Panc1 (cell line): ENCODE measurements at regions not wholly inside any gene's neighbourhood (a gene's known extent, or its start where the extent isn't known, plus 50 kb on each side); places are given as distances from the start of the nearest gene placed in this dataset.

Experiments used
- ATAC-seq: fragments of 200-7000 bp; cut with Tn5 transposase; 2 replicates; pipeline ENCODE4 v1.9.1; 2020; ENCODE audit warnings: mild to moderate bottlenecking, moderate library complexity
- BruUV-seq: library from RNA; stranded (reverse); fragments of 400-500 nt; replicated peaks from 2 replicates; lab custom pipeline; 2021; lab: Mats Ljungman, UMichigan
- CTCF ChIA-PET: fragments of 300-600 bp; sonication (Branson Sonifier 250); formaldehyde crosslinking; loops from one replicate; lab custom pipeline; 2022; ENCODE audit warnings: antibody characterized with exemption; lab: Charles Lee
- POLR2A ChIA-PET: fragments of 300-600 bp; sonication (Branson Sonifier 250); formaldehyde crosslinking; loops from one replicate; lab custom pipeline; 2022; ENCODE audit warnings: antibody characterized with exemption; lab: Charles Lee
- DNase-seq: peaks from one replicate; pipeline ENCODE4 v3.0.0-alpha.2; 2010; ENCODE audit warnings: low read depth, low spot score
- H3K27ac ChIP-seq: 2 replicates; pipeline ENCODE4 v1.5.1; 2011; ENCODE audit warnings: mild to moderate bottlenecking, low read length, inconsistent platforms
- H3K27me3 ChIP-seq: fragments of 200-500 bp; sonication (Bioruptor generic); 2 replicates; pipeline ENCODE4 v1.6.0; 2014; ENCODE audit warnings: low read length, inconsistent platforms; ENCODE audit not compliant: control insufficient read depth, insufficient read depth
- H3K36me3 ChIP-seq: fragments of 200-500 bp; sonication (Bioruptor generic); 2 replicates; pipeline ENCODE4 v1.5.1; 2014; ENCODE audit warnings: inconsistent platforms, mild to moderate bottlenecking, low read length, moderate library complexity; ENCODE audit not compliant: control insufficient read depth, insufficient read depth
- H3K4me1 ChIP-seq: 2 replicates; pipeline ENCODE4 v1.5.1; 2011; ENCODE audit warnings: inconsistent platforms, mild to moderate bottlenecking, low read length, moderate library complexity; ENCODE audit not compliant: control insufficient read depth, insufficient read depth
- H3K4me3 ChIP-seq, 2 experiments: 2 replicates each; pipeline ENCODE4 v1.5.1; 2011 to 2012; ENCODE audit warnings: low read depth in 2 of 2, low read length in 2 of 2, mild to moderate bottlenecking in 2 of 2, inconsistent platforms in 1 of 2, moderate library complexity in 1 of 2
- H3K9me3 ChIP-seq: fragments of 200-500 bp; sonication (Bioruptor generic); 2 replicates; pipeline ENCODE4 v1.5.1; 2014; ENCODE audit warnings: low read depth, mild to moderate bottlenecking, inconsistent platforms, low read length, moderate library complexity; ENCODE audit not compliant: control insufficient read depth, insufficient read depth
- POLR2AphosphoS5 ChIP-seq: IDR thresholded peaks from 2 replicates; pipeline ENCODE4 v1.6.1; 2012; ENCODE audit warnings: mild to moderate bottlenecking, low read depth, low read length, moderate library complexity
- SIN3A ChIP-seq: IDR thresholded peaks from 2 replicates; pipeline ENCODE4 v1.6.1; 2012; ENCODE audit warnings: low read depth, mild to moderate bottlenecking, low read length, moderate library complexity, borderline replicate concordance; ENCODE audit not compliant: insufficient read depth
- TCF7L2 ChIP-seq: IDR thresholded peaks from 2 replicates; pipeline ENCODE4 v1.6.1; 2011; ENCODE audit warnings: mild to moderate bottlenecking, low read depth, low read length, inconsistent platforms
- in situ Hi-C: cut with HindIII; loops from 2 replicates; pipeline ENCODE4 v1.10.0; 2016; ENCODE audit warnings: low sequenced_read_pairs, low pct_unique_long_range_greater_than_20kb
- intact Hi-C: fragments of 100-400 bp; cut with micrococcal nuclease; formaldehyde crosslinking; loops from one replicate; pipeline ENCODE4 v1.10.0; 2022; ENCODE audit not compliant: unreplicated experiment
- TF ChIP-seq, protein P1 (sequence below): fragments of 450-650 bp; IDR thresholded peaks from 2 replicates; pipeline ENCODE4 v1.5.1; 2017; ENCODE audit warnings: mild to moderate bottlenecking
- TF ChIP-seq, protein P2 (sequence below), 2 experiments: IDR thresholded peaks; 2 replicates each; pipeline ENCODE4 v1.6.1; 2011 to 2012; ENCODE audit warnings: low read depth in 2 of 2, control low read depth in 1 of 2, low read length in 1 of 2, mild to moderate bottlenecking in 1 of 2, moderate library complexity in 1 of 2; ENCODE audit not compliant: insufficient read depth in 1 of 2

DNA sequence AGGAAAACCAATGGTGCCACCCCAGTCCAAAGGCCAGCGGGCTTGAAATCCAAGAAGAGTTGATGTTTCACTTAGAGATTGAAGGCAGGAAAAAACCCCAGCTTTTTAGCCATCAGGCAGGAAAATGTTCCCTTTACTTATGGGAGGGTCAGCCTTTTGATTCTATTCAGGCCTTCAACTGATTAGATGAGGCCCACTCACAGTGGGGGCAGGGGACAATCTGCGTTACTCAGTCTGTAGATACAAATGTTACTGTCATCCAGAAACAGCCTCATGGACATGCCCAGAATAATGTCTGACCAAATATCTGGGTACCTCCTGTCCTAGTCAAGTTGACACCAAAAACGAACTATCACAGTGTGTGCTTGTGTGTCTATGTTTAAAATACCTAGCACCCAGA lies 121.2 kb upstream of the KCNQ5 start:
- Histone ChIP-seq H3K4me3 (no peak overlapping the region), H3K36me3 (no peaks in the 10 kb centered on the region), H3K27me3 (no peaks in the 10 kb centered on the region), H3K27ac (no peak overlapping the region), H3K9me3 (no peaks in the 10 kb centered on the region), H3K4me1 (no peaks in the 10 kb centered on the region)
- ChIA-PET POLR2A (no interaction called here), CTCF (no interaction called here)
- in situ Hi-C loops, result no loop called here
- DNase-seq (no peak), ATAC-seq (no peak)
- intact Hi-C loops, result no loop called here
- TF ChIP-seq POLR2AphosphoS5, result no peak
- TF ChIP-seq, protein P1, sequence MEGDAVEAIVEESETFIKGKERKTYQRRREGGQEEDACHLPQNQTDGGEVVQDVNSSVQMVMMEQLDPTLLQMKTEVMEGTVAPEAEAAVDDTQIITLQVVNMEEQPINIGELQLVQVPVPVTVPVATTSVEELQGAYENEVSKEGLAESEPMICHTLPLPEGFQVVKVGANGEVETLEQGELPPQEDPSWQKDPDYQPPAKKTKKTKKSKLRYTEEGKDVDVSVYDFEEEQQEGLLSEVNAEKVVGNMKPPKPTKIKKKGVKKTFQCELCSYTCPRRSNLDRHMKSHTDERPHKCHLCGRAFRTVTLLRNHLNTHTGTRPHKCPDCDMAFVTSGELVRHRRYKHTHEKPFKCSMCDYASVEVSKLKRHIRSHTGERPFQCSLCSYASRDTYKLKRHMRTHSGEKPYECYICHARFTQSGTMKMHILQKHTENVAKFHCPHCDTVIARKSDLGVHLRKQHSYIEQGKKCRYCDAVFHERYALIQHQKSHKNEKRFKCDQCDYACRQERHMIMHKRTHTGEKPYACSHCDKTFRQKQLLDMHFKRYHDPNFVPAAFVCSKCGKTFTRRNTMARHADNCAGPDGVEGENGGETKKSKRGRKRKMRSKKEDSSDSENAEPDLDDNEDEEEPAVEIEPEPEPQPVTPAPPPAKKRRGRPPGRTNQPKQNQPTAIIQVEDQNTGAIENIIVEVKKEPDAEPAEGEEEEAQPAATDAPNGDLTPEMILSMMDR, result 0 out of 2 replicates have a peak, but pooled peaks have one; percentile 10
- BruUV-seq, result no TSS peak

DNA sequence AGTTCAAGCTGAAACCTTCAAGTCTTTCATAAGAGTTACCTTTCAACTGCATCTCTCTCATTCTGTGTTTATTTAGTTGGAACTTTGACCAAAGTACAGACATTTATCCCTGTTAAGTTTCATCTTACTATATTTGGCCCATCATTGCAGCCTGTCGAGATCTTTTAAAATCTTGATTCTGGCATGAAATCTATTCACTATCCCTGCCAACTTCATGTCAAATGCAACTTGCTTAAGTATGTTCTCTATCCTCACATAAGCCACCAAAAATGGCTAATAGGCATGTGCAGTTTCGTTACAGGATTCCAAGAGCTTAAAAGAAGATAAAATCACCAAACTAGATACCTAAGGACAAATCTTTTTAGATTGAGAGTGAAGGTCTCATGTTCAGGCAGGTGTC lies 117.5 kb upstream of the KCNQ5 start:
- ChIA-PET POLR2A (no interaction called here), CTCF (no interaction called here)
- intact Hi-C loops (no loop called here), in situ Hi-C loops (no loop called here)
- DNase-seq, result no peak
- Histone ChIP-seq H3K27ac (no peak overlapping the region), H3K4me1 (no peaks in the 10 kb centered on the region), H3K9me3 (no peaks in the 10 kb centered on the region), H3K4me3 (no peak overlapping the region), H3K27me3 (no peaks in the 10 kb centered on the region), H3K36me3 (no peaks in the 10 kb centered on the region)
- no peak for ATAC-seq
- TF ChIP-seq POLR2AphosphoS5, result no peak
- no peak for TF ChIP-seq SIN3A
- TF ChIP-seq, protein P1, result no peak
- TF ChIP-seq, protein P2, sequence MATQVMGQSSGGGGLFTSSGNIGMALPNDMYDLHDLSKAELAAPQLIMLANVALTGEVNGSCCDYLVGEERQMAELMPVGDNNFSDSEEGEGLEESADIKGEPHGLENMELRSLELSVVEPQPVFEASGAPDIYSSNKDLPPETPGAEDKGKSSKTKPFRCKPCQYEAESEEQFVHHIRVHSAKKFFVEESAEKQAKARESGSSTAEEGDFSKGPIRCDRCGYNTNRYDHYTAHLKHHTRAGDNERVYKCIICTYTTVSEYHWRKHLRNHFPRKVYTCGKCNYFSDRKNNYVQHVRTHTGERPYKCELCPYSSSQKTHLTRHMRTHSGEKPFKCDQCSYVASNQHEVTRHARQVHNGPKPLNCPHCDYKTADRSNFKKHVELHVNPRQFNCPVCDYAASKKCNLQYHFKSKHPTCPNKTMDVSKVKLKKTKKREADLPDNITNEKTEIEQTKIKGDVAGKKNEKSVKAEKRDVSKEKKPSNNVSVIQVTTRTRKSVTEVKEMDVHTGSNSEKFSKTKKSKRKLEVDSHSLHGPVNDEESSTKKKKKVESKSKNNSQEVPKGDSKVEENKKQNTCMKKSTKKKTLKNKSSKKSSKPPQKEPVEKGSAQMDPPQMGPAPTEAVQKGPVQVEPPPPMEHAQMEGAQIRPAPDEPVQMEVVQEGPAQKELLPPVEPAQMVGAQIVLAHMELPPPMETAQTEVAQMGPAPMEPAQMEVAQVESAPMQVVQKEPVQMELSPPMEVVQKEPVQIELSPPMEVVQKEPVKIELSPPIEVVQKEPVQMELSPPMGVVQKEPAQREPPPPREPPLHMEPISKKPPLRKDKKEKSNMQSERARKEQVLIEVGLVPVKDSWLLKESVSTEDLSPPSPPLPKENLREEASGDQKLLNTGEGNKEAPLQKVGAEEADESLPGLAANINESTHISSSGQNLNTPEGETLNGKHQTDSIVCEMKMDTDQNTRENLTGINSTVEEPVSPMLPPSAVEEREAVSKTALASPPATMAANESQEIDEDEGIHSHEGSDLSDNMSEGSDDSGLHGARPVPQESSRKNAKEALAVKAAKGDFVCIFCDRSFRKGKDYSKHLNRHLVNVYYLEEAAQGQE (IDR thresholded peaks at IDR 0.05; ENCODE audit: insufficient read depth in 1 of 2, low read depth in 2 of 2, low read length in 1 of 2), result no peak
- TF ChIP-seq TCF7L2, result no peak
- no TSS peak for BruUV-seq

DNA sequence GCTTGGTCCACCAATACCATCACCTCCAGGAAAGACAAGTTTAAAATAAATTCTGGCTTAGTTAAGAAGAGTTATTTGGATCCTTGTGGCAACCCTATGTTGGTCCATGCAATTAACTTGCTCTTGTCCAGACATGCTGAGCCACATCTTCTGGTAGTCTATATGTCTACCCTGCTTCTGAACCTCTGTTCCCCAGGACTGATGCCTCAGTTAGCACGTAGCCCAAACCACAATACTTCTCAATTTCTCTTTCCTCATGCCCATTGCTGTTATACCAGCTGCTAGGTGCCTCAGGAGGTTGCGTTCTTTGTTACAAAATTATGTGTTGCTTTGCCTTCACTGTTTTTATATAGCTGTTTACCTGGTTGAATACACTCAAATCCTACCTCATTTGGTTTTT lies 116.4 kb upstream of the KCNQ5 start:
- DNase-seq (no peak), ATAC-seq (no peak)
- Histone ChIP-seq H3K27ac (no peak overlapping the region), H3K9me3 (no peaks in the 10 kb centered on the region), H3K27me3 (no peaks in the 10 kb centered on the region), H3K4me3 (no peak overlapping the region), H3K4me1 (no peaks in the 10 kb centered on the region), H3K36me3 (no peaks in the 10 kb centered on the region)
- POLR2A ChIA-PET, result no interaction called here
- CTCF ChIA-PET, result no interaction called here
- BruUV-seq, result no TSS peak
- intact Hi-C loops, result no loop called here
- TF ChIP-seq, protein P2 (IDR thresholded peaks at IDR 0.05; ENCODE audit: insufficient read depth in 1 of 2, low read depth in 2 of 2, low read length in 1 of 2), result no peak
- TF ChIP-seq SIN3A (no peak), POLR2AphosphoS5 (no peak), TCF7L2 (no peak)
- TF ChIP-seq, protein P1, result no peak
- in situ Hi-C loops, result no loop called here
